WTC11 (cell line): ENCODE measurements at regions not wholly inside any gene's neighbourhood (a gene's known extent, or its start where the extent isn't known, plus 50 kb on each side); places are given as distances from the start of the nearest gene placed in this dataset.

Experiments used
- ATAC-seq: fragments of 200-7000 bp; cut with Tn5 transposase; 2 replicates; pipeline ENCODE4 v1.10.0; 2021; ENCODE audit warnings: mild to moderate bottlenecking, moderate library complexity
- CTCF ChIA-PET: fragments of 300-600 bp; sonication (Branson Sonifier 250); formaldehyde crosslinking; loops from one replicate; lab custom pipeline; 2021; ENCODE audit warnings: antibody characterized with exemption; lab: Charles Lee
- POLR2A ChIA-PET: fragments of 350-600 bp; sonication (Branson Sonifier 250); formaldehyde crosslinking; loops from one replicate; lab custom pipeline; 2021; ENCODE audit warnings: antibody characterized with exemption; lab: Charles Lee
- DNase-seq: peaks from one replicate; pipeline ENCODE4 v3.0.0; 2021; ENCODE audit warnings: low spot score
- H3K27ac Mint-ChIP-seq: 2 replicates; pipeline ENCODE4 v1.8.0; 2021; ENCODE audit warnings: mixed read lengths
- H3K27me3 Mint-ChIP-seq: 2 replicates; pipeline ENCODE4 v1.8.0; 2021; ENCODE audit warnings: low read depth, mild to moderate bottlenecking, moderate library complexity, mixed read lengths
- H3K36me3 Mint-ChIP-seq: 2 replicates; pipeline ENCODE4 v1.8.0; 2021; ENCODE audit warnings: mixed read lengths
- H3K4me1 Mint-ChIP-seq: 2 replicates; pipeline ENCODE4 v1.8.0; 2022; ENCODE audit warnings: mixed read lengths
- H3K4me3 Mint-ChIP-seq: 2 replicates; pipeline ENCODE4 v1.8.0; 2021; ENCODE audit warnings: mild to moderate bottlenecking, moderate library complexity, mixed read lengths
- H3K9me3 Mint-ChIP-seq: 2 replicates; pipeline ENCODE4 v1.8.0; 2021; ENCODE audit warnings: mixed read lengths
- CBFB ChIP-seq: sonication (generic); formaldehyde crosslinking; IDR thresholded peaks from 2 replicates; pipeline ENCODE4 v1.8.1; 2022; ENCODE audit warnings: mild to moderate bottlenecking, low read depth, missing genetic modification reagents
- SMAD4 ChIP-seq: sonication (generic); formaldehyde crosslinking; IDR thresholded peaks from 2 replicates; pipeline ENCODE4 v1.8.0; 2022; ENCODE audit warnings: mild to moderate bottlenecking, missing genetic modification reagents
- TEAD4 ChIP-seq: sonication (generic); formaldehyde crosslinking; IDR thresholded peaks from 2 replicates; pipeline ENCODE4 v1.8.0; 2022; ENCODE audit warnings: mild to moderate bottlenecking, missing genetic modification reagents
- TP53 ChIP-seq: sonication (generic); formaldehyde crosslinking; IDR thresholded peaks from 2 replicates; pipeline ENCODE4 v1.8.1; 2023; ENCODE audit warnings: mild to moderate bottlenecking, missing genetic modification reagents
- ZNF121 ChIP-seq: sonication (generic); formaldehyde crosslinking; IDR thresholded peaks from 2 replicates; pipeline ENCODE4 v1.8.0; 2023; ENCODE audit warnings: missing genetic modification reagents
- ZNF138 ChIP-seq: sonication (generic); formaldehyde crosslinking; conservative IDR thresholded peaks from 2 replicates; pipeline ENCODE4 v1.8.1; 2022; ENCODE audit warnings: mild to moderate bottlenecking, moderate library complexity, missing genetic modification reagents
- ZNF263 ChIP-seq: sonication (generic); formaldehyde crosslinking; IDR thresholded peaks from 2 replicates; pipeline ENCODE4 v1.8.1; 2022; ENCODE audit warnings: low read depth, mild to moderate bottlenecking, moderate library complexity, missing genetic modification reagents
- TF ChIP-seq, protein P1 (sequence below): fragments of 200-600 bp; IDR thresholded peaks from 2 replicates; pipeline ENCODE4 v1.8.0; 2022; ENCODE audit warnings: antibody characterized with exemption
- TF ChIP-seq, protein P2 (sequence below): sonication (generic); formaldehyde crosslinking; IDR thresholded peaks from 2 replicates; pipeline ENCODE4 v1.8.1; 2023; ENCODE audit warnings: mild to moderate bottlenecking, missing genetic modification reagents, moderate library complexity
- TF ChIP-seq, protein P3 (sequence below): fragments of 250-450 bp; sonication (Bioruptor Pico); IDR thresholded peaks from 2 replicates; pipeline ENCODE4 v1.9.0; 2021; ENCODE audit warnings: mild to moderate bottlenecking, borderline replicate concordance
- TF ChIP-seq, protein P4 (sequence below): fragments of 250-450 bp; sonication (Bioruptor Pico); IDR thresholded peaks from 2 replicates; pipeline ENCODE4 v1.8.0; 2021; ENCODE audit warnings: mild to moderate bottlenecking
- TF ChIP-seq, protein P5 (sequence below): fragments of 250-450 bp; sonication (Bioruptor Pico); IDR thresholded peaks from 2 replicates; pipeline ENCODE4 v2.1.2; 2022; ENCODE audit warnings: mild to moderate bottlenecking, moderate library complexity

DNA sequence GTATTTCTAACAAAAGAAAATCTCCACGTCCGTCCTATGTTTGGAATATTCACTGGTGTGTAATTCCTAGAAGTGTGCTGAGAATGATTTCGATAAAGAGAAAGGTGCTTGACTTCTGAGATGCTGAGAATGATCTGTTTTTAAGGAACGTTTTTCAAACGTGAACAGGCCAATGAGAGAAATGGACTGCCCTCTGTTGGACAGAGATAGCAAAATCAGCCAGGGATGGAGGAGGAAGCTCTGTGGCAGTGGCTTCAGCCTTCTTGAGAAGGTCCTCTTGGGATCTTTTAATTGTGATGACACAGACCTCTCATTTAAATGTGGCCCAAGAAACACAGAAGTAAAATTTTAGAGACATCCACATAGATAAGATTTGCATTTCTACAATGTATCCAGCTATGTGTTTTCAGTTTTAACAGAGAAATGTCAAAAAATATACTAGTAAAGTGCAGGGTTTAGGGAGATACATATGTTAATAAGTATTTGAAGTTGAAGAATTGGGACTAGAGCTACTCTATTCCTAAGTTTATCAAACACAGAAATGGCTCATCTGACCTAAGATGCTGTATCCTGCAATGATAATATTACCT lies 84.0 kb upstream of the RCN1 start:
- Mint-ChIP-seq H3K9me3 (peaks cover 3% of the 10 kb centered on the region), H3K27ac (no peak overlapping the region), H3K4me3 (no peak overlapping the region), H3K36me3 (no peaks in the 10 kb centered on the region), H3K27me3 (peaks cover under 1% of the 10 kb centered on the region; the same call in 1 of the 2 replicates), H3K4me1 (peaks cover 16% of the 10 kb centered on the region)
- CTCF ChIA-PET: interaction anchor here (0.6 to 2.5 kb wide), 40 partner anchors 9 to 1092 kb away, joined by 3 to 20 read pairs (median 4); partner anchors contain the start of genes DCDC1 and DNAJC24
- ATAC-seq (peak; percentile 72), DNase-seq (peak; percentile 18)
- POLR2A ChIA-PET: no interaction called here
- no peak for TF ChIP-seq TP53
- TF ChIP-seq, protein P1, sequence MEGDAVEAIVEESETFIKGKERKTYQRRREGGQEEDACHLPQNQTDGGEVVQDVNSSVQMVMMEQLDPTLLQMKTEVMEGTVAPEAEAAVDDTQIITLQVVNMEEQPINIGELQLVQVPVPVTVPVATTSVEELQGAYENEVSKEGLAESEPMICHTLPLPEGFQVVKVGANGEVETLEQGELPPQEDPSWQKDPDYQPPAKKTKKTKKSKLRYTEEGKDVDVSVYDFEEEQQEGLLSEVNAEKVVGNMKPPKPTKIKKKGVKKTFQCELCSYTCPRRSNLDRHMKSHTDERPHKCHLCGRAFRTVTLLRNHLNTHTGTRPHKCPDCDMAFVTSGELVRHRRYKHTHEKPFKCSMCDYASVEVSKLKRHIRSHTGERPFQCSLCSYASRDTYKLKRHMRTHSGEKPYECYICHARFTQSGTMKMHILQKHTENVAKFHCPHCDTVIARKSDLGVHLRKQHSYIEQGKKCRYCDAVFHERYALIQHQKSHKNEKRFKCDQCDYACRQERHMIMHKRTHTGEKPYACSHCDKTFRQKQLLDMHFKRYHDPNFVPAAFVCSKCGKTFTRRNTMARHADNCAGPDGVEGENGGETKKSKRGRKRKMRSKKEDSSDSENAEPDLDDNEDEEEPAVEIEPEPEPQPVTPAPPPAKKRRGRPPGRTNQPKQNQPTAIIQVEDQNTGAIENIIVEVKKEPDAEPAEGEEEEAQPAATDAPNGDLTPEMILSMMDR: peak; percentile 52

DNA sequence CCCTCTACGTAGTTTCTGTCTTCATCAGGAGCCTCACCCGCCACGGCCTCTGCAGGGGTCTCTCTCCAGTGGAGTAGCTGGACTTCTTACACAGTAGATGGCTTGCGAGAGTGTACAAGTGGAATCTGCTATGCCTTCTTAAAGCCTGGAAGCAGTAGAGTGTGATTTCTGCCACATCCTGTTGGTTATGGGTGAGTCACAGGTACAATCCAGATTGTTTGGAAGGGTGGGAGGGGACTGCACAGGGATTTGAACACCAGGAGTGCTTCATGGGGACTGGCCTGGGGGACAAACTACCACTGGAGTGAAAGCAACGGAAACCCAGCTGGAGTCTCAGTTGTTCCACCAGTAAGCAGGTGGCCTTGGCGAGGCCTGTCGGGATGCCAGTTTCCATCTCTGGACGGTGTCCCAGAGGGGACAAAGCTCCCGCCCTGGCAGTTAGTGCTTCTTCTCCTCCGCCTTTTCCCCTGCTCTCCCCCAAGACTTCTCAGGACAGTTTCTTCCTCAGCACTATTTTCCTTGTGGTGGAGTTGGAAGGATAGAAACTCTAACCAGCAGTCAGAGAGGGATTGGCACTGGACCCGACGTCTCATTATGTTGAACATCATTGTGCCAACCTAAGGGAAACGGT lies 85.0 kb upstream of the RCN1 start:
- no peaks in the 10 kb centered on the region for H3K36me3 Mint-ChIP-seq
- H3K4me1 Mint-ChIP-seq: peaks cover 16% of the 10 kb centered on the region
- H3K27ac Mint-ChIP-seq: no peak overlapping the region
- TF ChIP-seq, protein P2, sequence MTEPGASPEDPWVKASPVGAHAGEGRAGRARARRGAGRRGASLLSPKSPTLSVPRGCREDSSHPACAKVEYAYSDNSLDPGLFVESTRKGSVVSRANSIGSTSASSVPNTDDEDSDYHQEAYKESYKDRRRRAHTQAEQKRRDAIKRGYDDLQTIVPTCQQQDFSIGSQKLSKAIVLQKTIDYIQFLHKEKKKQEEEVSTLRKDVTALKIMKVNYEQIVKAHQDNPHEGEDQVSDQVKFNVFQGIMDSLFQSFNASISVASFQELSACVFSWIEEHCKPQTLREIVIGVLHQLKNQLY (CRISPR knock-in tag): no peak
- TF ChIP-seq ZNF121 (CRISPR knock-in tag): no peak
- no peak for TF ChIP-seq ZNF263 (CRISPR knock-in tag)
- no peak for TF ChIP-seq SMAD4 (CRISPR knock-in tag)
- TF ChIP-seq, protein P3, sequence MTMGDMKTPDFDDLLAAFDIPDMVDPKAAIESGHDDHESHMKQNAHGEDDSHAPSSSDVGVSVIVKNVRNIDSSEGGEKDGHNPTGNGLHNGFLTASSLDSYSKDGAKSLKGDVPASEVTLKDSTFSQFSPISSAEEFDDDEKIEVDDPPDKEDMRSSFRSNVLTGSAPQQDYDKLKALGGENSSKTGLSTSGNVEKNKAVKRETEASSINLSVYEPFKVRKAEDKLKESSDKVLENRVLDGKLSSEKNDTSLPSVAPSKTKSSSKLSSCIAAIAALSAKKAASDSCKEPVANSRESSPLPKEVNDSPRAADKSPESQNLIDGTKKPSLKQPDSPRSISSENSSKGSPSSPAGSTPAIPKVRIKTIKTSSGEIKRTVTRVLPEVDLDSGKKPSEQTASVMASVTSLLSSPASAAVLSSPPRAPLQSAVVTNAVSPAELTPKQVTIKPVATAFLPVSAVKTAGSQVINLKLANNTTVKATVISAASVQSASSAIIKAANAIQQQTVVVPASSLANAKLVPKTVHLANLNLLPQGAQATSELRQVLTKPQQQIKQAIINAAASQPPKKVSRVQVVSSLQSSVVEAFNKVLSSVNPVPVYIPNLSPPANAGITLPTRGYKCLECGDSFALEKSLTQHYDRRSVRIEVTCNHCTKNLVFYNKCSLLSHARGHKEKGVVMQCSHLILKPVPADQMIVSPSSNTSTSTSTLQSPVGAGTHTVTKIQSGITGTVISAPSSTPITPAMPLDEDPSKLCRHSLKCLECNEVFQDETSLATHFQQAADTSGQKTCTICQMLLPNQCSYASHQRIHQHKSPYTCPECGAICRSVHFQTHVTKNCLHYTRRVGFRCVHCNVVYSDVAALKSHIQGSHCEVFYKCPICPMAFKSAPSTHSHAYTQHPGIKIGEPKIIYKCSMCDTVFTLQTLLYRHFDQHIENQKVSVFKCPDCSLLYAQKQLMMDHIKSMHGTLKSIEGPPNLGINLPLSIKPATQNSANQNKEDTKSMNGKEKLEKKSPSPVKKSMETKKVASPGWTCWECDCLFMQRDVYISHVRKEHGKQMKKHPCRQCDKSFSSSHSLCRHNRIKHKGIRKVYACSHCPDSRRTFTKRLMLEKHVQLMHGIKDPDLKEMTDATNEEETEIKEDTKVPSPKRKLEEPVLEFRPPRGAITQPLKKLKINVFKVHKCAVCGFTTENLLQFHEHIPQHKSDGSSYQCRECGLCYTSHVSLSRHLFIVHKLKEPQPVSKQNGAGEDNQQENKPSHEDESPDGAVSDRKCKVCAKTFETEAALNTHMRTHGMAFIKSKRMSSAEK (CRISPR knock-in tag): no peak
- no peak for TF ChIP-seq ZNF138 (CRISPR knock-in tag)
- no peak overlapping the region for H3K4me3 Mint-ChIP-seq
- no peak for ATAC-seq
- ChIA-PET POLR2A (no interaction called here), CTCF (interaction anchor here (1.1 to 2.5 kb wide), 2 partner anchors 48 kb away, joined by 4 to 20 read pairs; no protein-coding TSS in a partner anchor)
- no peak for DNase-seq
- peaks cover 3% of the 10 kb centered on the region for H3K9me3 Mint-ChIP-seq
- H3K27me3 Mint-ChIP-seq: peaks cover 3% of the 10 kb centered on the region; the same call in 1 of the 2 replicates

DNA sequence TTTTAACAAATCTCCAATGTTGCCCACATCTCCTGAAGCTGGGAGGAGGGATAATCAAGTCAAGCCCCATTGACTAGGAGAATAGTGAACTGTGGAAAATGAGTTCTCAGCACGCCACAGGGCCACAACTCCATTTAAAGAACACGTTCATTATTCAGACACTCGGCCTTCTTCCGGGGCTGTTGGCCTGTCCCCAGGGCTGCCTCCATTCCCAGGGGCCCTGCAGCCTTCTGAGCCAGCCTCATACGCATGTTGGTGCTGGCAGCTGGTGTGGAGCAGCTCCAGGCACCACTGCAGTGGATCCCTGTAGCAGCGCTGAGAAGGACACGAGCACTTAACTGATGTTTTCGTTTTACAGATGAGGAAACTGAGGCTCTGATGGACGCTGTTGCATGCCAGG lies 87.5 kb upstream of the RCN1 start:
- Mint-ChIP-seq H3K4me3 (no peak overlapping the region), H3K4me1 (peaks cover 4% of the 10 kb centered on the region; the same call in 1 of the 2 replicates), H3K36me3 (no peaks in the 10 kb centered on the region), H3K27me3 (0 out of 2 replicates have a peak, but pooled peaks cover 3% of the 10 kb centered on the region), H3K9me3 (no peaks in the 10 kb centered on the region), H3K27ac (no peak overlapping the region)
- POLR2A ChIA-PET: no interaction called here
- no peak for DNase-seq
- no peak for ATAC-seq
- TF ChIP-seq, protein P4, sequence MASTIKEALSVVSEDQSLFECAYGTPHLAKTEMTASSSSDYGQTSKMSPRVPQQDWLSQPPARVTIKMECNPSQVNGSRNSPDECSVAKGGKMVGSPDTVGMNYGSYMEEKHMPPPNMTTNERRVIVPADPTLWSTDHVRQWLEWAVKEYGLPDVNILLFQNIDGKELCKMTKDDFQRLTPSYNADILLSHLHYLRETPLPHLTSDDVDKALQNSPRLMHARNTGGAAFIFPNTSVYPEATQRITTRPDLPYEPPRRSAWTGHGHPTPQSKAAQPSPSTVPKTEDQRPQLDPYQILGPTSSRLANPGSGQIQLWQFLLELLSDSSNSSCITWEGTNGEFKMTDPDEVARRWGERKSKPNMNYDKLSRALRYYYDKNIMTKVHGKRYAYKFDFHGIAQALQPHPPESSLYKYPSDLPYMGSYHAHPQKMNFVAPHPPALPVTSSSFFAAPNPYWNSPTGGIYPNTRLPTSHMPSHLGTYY (CRISPR knock-in tag): no peak
- TF ChIP-seq TEAD4 (CRISPR knock-in tag): no peak
- no peak for TF ChIP-seq CBFB (CRISPR knock-in tag)
- TF ChIP-seq, protein P5, sequence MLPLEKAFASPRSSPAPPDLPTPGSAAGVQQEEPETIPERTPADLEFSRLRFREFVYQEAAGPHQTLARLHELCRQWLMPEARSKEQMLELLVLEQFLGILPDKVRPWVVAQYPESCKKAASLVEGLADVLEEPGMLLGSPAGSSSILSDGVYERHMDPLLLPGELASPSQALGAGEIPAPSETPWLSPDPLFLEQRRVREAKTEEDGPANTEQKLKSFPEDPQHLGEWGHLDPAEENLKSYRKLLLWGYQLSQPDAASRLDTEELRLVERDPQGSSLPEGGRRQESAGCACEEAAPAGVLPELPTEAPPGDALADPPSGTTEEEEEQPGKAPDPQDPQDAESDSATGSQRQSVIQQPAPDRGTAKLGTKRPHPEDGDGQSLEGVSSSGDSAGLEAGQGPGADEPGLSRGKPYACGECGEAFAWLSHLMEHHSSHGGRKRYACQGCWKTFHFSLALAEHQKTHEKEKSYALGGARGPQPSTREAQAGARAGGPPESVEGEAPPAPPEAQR: no peak
- CTCF ChIA-PET: interaction anchor here (0.7 to 1.7 kb wide), 3 partner anchors 45 to 229 kb away, joined by 3 to 4 read pairs (median 3); no protein-coding TSS in a partner anchor
